ENCODE measurements at regions not wholly inside any gene's neighbourhood (a gene's known extent, or its start where the extent isn't known, plus 50 kb on each side); places are given as distances from the start of the nearest gene placed in this dataset.

- TF ChIP-seq POLR2A (IDR thresholded peaks at IDR 0.05; ENCODE audit: low read depth, low read length): no peak
- TF ChIP-seq TAF1 (IDR thresholded peaks at IDR 0.05; ENCODE audit: borderline replicate concordance, low read depth, low read length): no peak
- TF ChIP-seq POLR2AphosphoS5 (IDR thresholded peaks at IDR 0.05; ENCODE audit: low read depth, low read length): no peak
Measured at GRCh38 chr20:48171626-48172356, 386.5 kb upstream of the SULF2 start.
